ENCODE measurements at regions not wholly inside any gene's neighbourhood (a gene's known extent, or its start where the extent isn't known, plus 50 kb on each side); places are given as distances from the start of the nearest gene placed in this dataset.

- no peak for TF ChIP-seq CTCF (IDR thresholded peaks at IDR 0.05; ENCODE audit: control extremely low read depth in 1 of 3, insufficient read depth in 1 of 3, low read depth in 1 of 3, low read length in 3 of 3)
- TF ChIP-seq POLR2AphosphoS5 (IDR thresholded peaks at IDR 0.05; ENCODE audit: low read depth, low read length), result no peak
- TF ChIP-seq CEBPB (IDR thresholded peaks at IDR 0.05; ENCODE audit: low read depth, low read length), result no peak
Measured at GRCh38 chr4:114100288-114101031, 121.0 kb upstream of the ARSJ start.

Data from H1 (cell line).